Gastroesophageal sphincter (tissue), 3 donors: ENCODE measurements at regions not wholly inside any gene's neighbourhood (a gene's known extent, or its start where the extent isn't known, plus 50 kb on each side); places are given as distances from the start of the nearest gene placed in this dataset.
"Not testable (repeated sequence)": the region's sequence is repeated elsewhere in the genome, so short reads cannot be mapped to it uniquely, and the experiment has no call there.

Experiments
- CTCF ChIP-seq, 4 experiments: fragments of 200-600 bp in 2 of 4; fragments of 450-650 bp in 2 of 4; sonication (generic) in 1 of 4; IDR thresholded peaks; one replicate each; pipeline ENCODE4 v1.5.1; 2017 to 2019; ENCODE audit warnings: antibody characterized with exemption in 4 of 4, mild to moderate bottlenecking in 2 of 4, moderate library complexity in 2 of 4
- POLR2A ChIP-seq, 2 donors: fragments of 450-650 bp; IDR thresholded peaks; one replicate each; pipeline ENCODE4 v1.6.1; 2017; ENCODE audit warnings: antibody characterized with exemption in 2 of 2, mild to moderate bottlenecking in 2 of 2, moderate library complexity in 1 of 2
- POLR2AphosphoS5 ChIP-seq: sonication (generic); formaldehyde crosslinking; IDR thresholded peaks from one replicate; pipeline ENCODE4 v1.6.1; 2017; ENCODE audit warnings: antibody characterized with exemption

GRCh38 chr15:83335542-83335941 is 51.1 kb upstream of the BNC1 start:
- TF ChIP-seq CTCF (IDR thresholded peaks at IDR 0.05); POLR2AphosphoS5; POLR2A (IDR thresholded peaks at IDR 0.05): not testable (repeated sequence)
